ES-I3 (cell line): ENCODE measurements at regions not wholly inside any gene's neighbourhood (a gene's known extent, or its start where the extent isn't known, plus 50 kb on each side); places are given as distances from the start of the nearest gene placed in this dataset.

Source experiments
- H3K36me3 ChIP-seq: 2 replicates; pipeline ENCODE4 v1.6.1; 2013; ENCODE audit warnings: mild to moderate bottlenecking, low read length, control low read depth, moderate library complexity; ENCODE audit not compliant: insufficient read depth
- H3K4me1 ChIP-seq: 2 replicates; pipeline ENCODE4 v1.6.1; 2013; ENCODE audit warnings: mild to moderate bottlenecking, control low read depth, low read length; ENCODE audit not compliant: insufficient read depth
- H3K9ac ChIP-seq: 2 replicates; pipeline ENCODE4 v1.6.1; 2013; ENCODE audit warnings: low read depth, mild to moderate bottlenecking, low read length, moderate library complexity
- H3K9me3 ChIP-seq: 2 replicates; pipeline ENCODE4 v1.6.1; 2013; ENCODE audit warnings: mild to moderate bottlenecking, low read length, moderate library complexity; ENCODE audit not compliant: control insufficient read depth, insufficient read depth

GRCh38 chr5:176186107-176186506, 52.1 kb upstream of the SIMC1 start:
- no peaks in the 10 kb centered on the region for H3K4me1 ChIP-seq
- H3K36me3 ChIP-seq, result no peaks in the 10 kb centered on the region
- H3K9me3 ChIP-seq, result no peaks in the 10 kb centered on the region
- H3K9ac ChIP-seq, result no peak overlapping the region

GRCh38 chr5:176187276-176188062, 50.8 kb upstream of the SIMC1 start:
- no peak overlapping the region for H3K9ac ChIP-seq
- H3K4me1 ChIP-seq, result no peaks in the 10 kb centered on the region
- no peaks in the 10 kb centered on the region for H3K9me3 ChIP-seq
- H3K36me3 ChIP-seq, result no peaks in the 10 kb centered on the region

- H3K4me1 ChIP-seq, result no peaks in the 10 kb centered on the region
- H3K9me3 ChIP-seq, result no peaks in the 10 kb centered on the region
- no peak overlapping the region for H3K9ac ChIP-seq
- H3K36me3 ChIP-seq, result no peaks in the 10 kb centered on the region
These were observed 50.1 kb upstream of the SIMC1 start for GRCh38 chr5:176188085-176188484.
